Midbrain (tissue), 1 donor: ENCODE measurements at regions not wholly inside any gene's neighbourhood (a gene's known extent, or its start where the extent isn't known, plus 50 kb on each side); places are given as distances from the start of the nearest gene placed in this dataset.

Source experiments
- DNase-seq: peaks from one replicate; lab custom pipeline; 2025; lab: John Stamatoyannopoulos, UW

DNA sequence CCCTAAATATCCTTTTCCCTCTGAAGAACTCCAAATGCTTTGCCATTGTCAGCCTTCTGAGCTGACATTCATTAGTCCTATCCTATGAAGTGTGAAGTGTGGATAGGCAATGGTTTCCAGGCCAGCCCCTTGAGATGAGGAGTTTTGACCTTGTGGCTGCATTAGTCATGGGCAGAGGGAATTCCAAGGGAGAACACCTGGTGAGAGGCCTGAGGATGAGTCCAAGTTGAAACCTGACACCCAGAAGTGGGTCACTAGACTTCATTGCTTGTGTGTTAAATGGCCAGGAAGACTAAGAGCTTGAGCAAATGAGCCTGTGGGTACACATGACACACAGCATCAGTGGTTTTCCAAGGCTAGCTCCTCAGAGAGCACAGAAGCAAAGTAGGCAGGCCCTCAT lies 260.8 kb downstream of the SKAP2 start:
- DNase-seq = no peak

DNA sequence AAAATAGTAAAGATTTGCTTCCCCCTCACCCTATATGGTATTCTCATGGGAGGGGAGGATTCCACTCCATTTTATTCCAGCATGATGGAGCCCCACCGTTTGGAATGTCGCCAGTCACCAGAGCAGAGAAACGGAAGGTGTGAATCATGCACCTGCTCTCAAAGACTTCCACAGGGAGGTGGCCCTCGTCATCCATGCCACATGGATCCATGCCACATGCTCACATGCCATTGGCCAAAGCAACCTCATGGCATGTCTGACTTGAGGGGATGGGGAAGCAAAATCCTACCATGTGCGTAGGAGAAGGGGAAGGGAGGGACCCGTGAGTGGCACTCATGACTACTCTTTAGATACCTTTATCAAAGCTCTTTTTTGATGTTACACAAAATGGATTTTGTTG lies 256.0 kb downstream of the SKAP2 start:
- DNase-seq = no peak

DNA sequence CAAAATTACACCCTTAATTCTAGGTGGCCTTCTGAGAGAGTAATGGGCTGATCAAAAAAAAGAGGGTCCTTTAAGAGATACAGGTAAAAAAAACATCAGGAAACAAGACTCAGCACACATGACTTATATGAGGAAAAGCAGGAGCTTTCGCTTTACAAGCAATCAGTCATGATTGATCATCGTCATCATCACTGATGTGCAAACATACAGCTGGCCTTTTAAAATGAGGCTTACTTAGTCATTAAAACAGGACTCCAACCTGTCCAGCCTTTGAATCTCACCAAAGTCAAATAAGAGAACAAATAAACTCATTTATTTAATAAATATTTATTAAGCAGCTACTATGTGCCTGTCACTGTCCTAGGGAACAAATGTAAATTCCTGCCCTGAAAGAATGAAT lies 255.3 kb downstream of the SKAP2 start:
- no peak for DNase-seq

DNA sequence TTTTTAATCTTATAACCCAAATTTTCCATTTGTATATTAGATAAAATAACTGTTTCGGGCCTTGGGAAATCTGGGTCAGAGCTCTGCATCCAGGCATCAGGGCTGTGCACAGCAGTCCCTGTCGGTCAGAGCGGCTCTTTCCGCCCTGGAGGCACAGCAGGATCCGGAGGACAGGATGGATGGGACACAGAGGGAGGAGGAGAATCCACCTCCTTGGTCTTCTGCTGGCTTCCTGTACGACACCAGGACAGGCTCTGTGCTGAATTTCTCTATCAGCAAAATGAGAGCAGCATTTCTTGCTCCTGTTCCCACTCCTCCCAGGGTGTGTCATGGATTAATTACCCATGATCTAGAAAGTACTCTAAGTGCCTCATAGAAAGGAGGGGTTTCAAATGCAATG lies 254.9 kb downstream of the SKAP2 start:
- no peak for DNase-seq

DNA sequence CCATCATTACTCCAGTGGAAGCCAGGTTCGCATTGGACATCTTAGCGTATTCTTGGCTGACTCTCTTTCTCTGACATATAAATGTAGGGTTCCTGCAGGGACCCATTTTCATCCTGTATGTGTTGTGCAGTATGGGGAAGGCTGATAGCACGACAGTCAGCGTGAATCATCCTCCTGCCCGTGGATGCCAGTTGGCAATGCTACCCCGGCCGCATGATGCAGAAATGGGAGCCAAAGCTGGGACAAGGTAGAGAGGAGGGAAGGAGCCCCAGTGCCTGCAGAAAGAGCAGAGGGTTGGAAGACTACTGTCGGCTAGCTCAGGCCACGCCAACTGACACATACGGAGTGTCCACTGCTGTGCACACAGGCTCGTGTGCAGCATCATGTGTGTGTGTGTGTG lies 251.6 kb downstream of the SKAP2 start:
- no peak for DNase-seq

DNA sequence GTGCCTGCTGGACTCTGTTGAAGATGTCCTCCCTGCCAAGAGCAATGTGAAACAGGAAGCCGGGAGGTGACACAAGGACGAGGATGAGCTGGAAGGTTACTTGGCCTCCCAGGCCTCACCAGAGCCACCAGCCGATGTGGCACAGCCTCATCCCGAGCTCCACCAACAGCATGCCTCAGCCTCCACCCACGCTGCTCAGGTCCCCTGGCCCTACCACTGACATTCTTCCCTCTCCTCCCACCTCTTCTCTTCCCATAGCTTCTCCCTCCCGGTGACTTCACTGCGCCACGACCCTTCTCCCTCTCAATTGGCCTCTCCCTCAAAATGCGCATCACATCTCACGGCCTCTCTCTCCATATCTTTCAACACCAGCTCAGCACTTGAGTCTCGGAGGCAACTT lies 249.9 kb downstream of the SKAP2 start:
- no peak for DNase-seq

DNA sequence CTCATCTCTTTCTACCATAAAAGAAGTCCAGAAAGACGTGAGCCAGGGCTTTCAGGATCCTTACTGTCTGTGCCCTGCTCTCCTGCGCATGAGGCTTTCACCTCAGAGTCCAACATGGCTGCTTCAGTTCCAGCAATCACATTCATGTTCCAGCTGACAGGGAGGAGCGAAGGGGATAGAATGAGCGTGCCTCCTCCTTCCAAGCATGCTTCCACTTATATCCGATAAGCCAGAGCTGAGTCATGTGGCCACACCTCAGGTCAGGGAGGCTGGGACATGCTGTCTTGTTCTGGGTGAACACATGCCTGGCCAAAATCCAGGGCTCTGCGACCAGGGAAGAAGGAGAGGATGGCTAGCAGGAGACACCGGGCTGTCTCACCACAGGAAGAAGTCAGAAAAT lies 248.2 kb downstream of the SKAP2 start:
- DNase-seq = no peak

DNA sequence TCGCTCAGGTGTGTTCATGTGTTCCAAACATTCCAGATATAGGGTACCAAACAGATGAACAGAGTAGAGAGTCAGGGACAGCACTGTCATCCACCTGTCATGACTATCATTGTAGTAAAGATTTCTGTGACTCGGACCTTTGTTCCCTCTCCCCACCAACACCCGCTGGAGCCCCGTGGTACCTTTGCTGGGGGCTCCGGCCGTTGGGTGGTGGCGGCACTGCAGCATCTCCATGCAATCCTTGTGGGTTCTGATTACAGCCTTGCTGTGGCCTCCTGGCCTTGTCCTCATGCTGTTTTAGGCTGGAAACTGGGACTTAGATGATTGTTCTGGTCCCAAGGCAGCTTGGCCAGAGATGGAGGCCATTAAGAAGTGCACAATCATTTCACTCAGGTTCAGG lies 247.3 kb downstream of the SKAP2 start:
- no peak for DNase-seq
